ENCODE measurements at regions not wholly inside any gene's neighbourhood (a gene's known extent, or its start where the extent isn't known, plus 50 kb on each side); places are given as distances from the start of the nearest gene placed in this dataset.

DNA sequence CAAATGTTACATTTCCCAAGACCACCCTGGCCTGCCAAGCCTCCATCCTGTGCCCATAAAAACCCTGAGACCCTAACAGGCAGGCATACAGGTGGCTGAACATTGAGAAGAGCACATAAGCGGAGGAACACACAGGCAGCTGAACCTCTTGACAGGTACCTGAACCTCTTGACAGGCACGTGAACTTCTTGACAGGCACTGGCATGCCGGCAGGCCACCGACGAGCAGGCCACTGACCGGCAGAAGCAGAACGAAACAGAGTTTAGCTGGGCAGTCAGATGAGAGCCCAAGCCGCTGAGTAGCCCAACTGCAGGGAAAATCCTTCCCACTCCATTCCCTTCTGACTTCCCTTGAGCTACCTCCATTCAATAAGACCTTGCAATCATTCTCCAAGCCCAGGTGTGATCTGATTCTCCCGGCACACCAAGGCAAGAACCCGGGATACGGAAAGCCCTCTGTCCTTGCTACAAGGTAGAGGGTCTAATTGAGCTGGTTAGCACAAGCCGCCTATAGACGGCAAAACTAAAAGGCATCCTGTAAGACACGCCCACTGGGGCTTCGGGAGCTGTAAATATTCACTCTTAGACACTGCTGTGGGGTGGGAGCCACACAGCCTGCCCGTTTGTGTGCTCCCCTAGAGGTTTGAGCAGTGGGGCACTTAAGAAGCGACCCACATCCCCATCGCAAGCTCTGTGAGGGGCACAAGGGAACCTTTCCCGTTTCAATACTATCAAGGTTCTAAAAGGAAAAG, 2613.9 kb upstream of the PCDH20 start:
- no peak for TF ChIP-seq POLR2A (IDR thresholded peaks at IDR 0.05; ENCODE audit: low read depth, low read length)
- TF ChIP-seq, protein P1, sequence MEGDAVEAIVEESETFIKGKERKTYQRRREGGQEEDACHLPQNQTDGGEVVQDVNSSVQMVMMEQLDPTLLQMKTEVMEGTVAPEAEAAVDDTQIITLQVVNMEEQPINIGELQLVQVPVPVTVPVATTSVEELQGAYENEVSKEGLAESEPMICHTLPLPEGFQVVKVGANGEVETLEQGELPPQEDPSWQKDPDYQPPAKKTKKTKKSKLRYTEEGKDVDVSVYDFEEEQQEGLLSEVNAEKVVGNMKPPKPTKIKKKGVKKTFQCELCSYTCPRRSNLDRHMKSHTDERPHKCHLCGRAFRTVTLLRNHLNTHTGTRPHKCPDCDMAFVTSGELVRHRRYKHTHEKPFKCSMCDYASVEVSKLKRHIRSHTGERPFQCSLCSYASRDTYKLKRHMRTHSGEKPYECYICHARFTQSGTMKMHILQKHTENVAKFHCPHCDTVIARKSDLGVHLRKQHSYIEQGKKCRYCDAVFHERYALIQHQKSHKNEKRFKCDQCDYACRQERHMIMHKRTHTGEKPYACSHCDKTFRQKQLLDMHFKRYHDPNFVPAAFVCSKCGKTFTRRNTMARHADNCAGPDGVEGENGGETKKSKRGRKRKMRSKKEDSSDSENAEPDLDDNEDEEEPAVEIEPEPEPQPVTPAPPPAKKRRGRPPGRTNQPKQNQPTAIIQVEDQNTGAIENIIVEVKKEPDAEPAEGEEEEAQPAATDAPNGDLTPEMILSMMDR (IDR thresholded peaks at IDR 0.05; ENCODE audit: extremely low read depth in 1 of 2, insufficient read depth in 1 of 2, low read depth in 1 of 2, low read length in 2 of 2) = no peak
- TF ChIP-seq EZH2 (IDR thresholded peaks at IDR 0.05; ENCODE audit: borderline replicate concordance, low read depth, low read length, severe bottlenecking) = no peak
- TF ChIP-seq POLR2AphosphoS5 (IDR thresholded peaks at IDR 0.05; ENCODE audit: insufficient read depth, low read depth, low read length) = no peak
- TF ChIP-seq, protein P2, sequence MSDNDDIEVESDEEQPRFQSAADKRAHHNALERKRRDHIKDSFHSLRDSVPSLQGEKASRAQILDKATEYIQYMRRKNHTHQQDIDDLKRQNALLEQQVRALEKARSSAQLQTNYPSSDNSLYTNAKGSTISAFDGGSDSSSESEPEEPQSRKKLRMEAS (IDR thresholded peaks at IDR 0.05; ENCODE audit: insufficient read depth, insufficient read length) = no peak
- TF ChIP-seq JUN (IDR thresholded peaks at IDR 0.05; ENCODE audit: borderline replicate concordance, insufficient read depth, insufficient read length, low read depth) = no peak
- TF ChIP-seq MYC (IDR thresholded peaks at IDR 0.05; ENCODE audit: low read depth, low read length) = no peak
- no peak for TF ChIP-seq GATA2 (IDR thresholded peaks at IDR 0.05; ENCODE audit: insufficient read depth, insufficient read length, low read depth, low read length)

All from endothelial cell of umbilical vein (primary cell).